ENCODE measurements at regions not wholly inside any gene's neighbourhood (a gene's known extent, or its start where the extent isn't known, plus 50 kb on each side); places are given as distances from the start of the nearest gene placed in this dataset.

DNA sequence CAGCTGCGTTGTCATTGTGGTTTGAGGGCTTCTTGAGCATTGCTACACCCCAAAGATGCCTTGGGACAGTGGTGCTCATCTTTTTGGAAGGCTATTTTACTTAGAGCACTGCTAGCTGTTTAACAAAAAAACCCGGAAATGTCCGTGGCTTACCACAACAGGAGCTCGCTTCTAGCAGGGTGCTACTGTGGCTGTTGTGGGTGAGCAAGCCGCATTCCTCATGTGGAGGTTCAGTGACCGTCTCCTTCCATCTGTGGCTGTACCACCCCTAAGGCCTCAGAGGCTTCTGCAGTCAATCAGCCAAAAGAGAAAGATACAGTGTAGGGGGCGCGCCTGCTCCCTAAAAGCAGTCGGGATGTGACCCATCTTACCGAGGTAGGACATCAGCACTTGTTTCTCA lies 1004.2 kb downstream of the UQCRFS1 start:
- no peaks in the 10 kb centered on the region for H3K4me1 ChIP-seq
- intact Hi-C loops (cut with DNase I), result no loop called here

GRCh38 chr19:28207244-28207643 lies 1005.7 kb downstream of the UQCRFS1 start:
- intact Hi-C loops (cut with DNase I), result no loop called here
- TF ChIP-seq, protein P1, sequence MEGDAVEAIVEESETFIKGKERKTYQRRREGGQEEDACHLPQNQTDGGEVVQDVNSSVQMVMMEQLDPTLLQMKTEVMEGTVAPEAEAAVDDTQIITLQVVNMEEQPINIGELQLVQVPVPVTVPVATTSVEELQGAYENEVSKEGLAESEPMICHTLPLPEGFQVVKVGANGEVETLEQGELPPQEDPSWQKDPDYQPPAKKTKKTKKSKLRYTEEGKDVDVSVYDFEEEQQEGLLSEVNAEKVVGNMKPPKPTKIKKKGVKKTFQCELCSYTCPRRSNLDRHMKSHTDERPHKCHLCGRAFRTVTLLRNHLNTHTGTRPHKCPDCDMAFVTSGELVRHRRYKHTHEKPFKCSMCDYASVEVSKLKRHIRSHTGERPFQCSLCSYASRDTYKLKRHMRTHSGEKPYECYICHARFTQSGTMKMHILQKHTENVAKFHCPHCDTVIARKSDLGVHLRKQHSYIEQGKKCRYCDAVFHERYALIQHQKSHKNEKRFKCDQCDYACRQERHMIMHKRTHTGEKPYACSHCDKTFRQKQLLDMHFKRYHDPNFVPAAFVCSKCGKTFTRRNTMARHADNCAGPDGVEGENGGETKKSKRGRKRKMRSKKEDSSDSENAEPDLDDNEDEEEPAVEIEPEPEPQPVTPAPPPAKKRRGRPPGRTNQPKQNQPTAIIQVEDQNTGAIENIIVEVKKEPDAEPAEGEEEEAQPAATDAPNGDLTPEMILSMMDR (IDR thresholded peaks at IDR 0.05), result no peak
- ATAC-seq, result no peak

More for the DNA sequence above, 1004.2 kb downstream of the UQCRFS1 start:
- no peak for DNase-seq
- ATAC-seq, result no peak
- no peaks in the 10 kb centered on the region for H3K36me3 ChIP-seq
- TF ChIP-seq, protein P1 (IDR thresholded peaks at IDR 0.05), result no peak
- H3K9me3 ChIP-seq, result no peaks in the 10 kb centered on the region
- no peak overlapping the region for H3K4me3 ChIP-seq
- no peak overlapping the region for H3K27ac ChIP-seq
- 75 to 83% methylated on average over 10 of the region's 10 CpGs for WGBS, 2 donors
- H3K27me3 ChIP-seq, result peaks cover 0 to 4% (median 0%) of the 10 kb centered on the region in 7 donors

GRCh38 chr19:28201462-28201943 lies 1011.4 kb downstream of the UQCRFS1 start:
- H3K36me3 ChIP-seq, result no peaks in the 10 kb centered on the region
- intact Hi-C loops (cut with DNase I), result no loop called here
- H3K9me3 ChIP-seq, result peaks cover 0 to 15% (median 0%) of the 10 kb centered on the region in 11 donors
- no peak overlapping the region for H3K4me3 ChIP-seq
- DNase-seq (no peak), ATAC-seq (no peak)
- H3K27me3 ChIP-seq, result peaks cover 0 to 11% (median 0%) of the 10 kb centered on the region in 7 donors
- H3K4me1 ChIP-seq, result no peaks in the 10 kb centered on the region
- WGBS, 2 donors, result 87 to 93% methylated on average over 5 of the region's 5 CpGs
- no peak overlapping the region for H3K27ac ChIP-seq
- TF ChIP-seq, protein P1 (IDR thresholded peaks at IDR 0.05), result no peak

More at GRCh38 chr19:28207244-28207643, 1005.7 kb downstream of the UQCRFS1 start:
- no peaks in the 10 kb centered on the region for H3K36me3 ChIP-seq
- H3K27ac ChIP-seq, result no peak overlapping the region
- WGBS, 2 donors, result 66 to 71% methylated on average over 7 of the region's 7 CpGs
- no peak overlapping the region for H3K4me3 ChIP-seq
- H3K9me3 ChIP-seq, result peaks cover 0 to 3% (median 0%) of the 10 kb centered on the region in 11 donors
- DNase-seq, result no peak
- no peaks in the 10 kb centered on the region for H3K4me1 ChIP-seq
- H3K27me3 ChIP-seq, result peaks cover 0 to 4% (median 0%) of the 10 kb centered on the region in 7 donors

- no peak for ATAC-seq
- DNase-seq, result no peak
- intact Hi-C loops (cut with DNase I), result no loop called here
Measured at GRCh38 chr19:28199323-28199722, 1013.6 kb downstream of the UQCRFS1 start.

More at GRCh38 chr19:28199323-28199722, 1013.6 kb downstream of the UQCRFS1 start:
- TF ChIP-seq, protein P1 (IDR thresholded peaks at IDR 0.05), result no peak
- Histone ChIP-seq H3K36me3 (no peaks in the 10 kb centered on the region), H3K9me3 (peaks cover 0 to 15% (median 0%) of the 10 kb centered on the region in 11 donors), H3K27me3 (peaks cover 0 to 11% (median 0%) of the 10 kb centered on the region in 7 donors), H3K4me1 (no peaks in the 10 kb centered on the region), H3K27ac (no peak overlapping the region), H3K4me3 (no peak overlapping the region)
- 83 to 87% methylated on average over 6 of the region's 6 CpGs for WGBS, 2 donors

All from heart right ventricle (tissue), 16 donors.